ENCODE measurements at regions not wholly inside any gene's neighbourhood (a gene's known extent, or its start where the extent isn't known, plus 50 kb on each side); places are given as distances from the start of the nearest gene placed in this dataset.

DNA sequence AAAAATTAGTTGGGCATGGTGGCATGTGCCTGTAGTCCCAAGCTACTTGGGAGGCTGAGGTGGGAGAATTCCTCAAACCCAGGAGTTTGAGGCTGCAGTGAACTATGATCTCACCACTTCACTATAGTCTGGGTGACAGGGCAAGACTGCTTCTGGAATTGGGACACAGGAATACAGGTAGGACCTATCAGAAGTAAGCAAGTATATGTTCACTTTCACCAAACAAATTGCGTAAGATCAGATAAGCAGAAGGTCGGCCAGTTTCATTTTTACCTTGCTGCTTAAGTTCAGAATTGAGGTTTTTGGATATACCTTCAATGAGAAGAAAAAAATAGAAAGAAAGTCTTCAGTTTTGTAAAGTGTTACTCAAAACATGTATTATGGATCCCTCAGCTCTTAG is 171.7 kb downstream of the MAT2B start:
- H3K9ac ChIP-seq (ENCODE audit: low read length): no peak overlapping the region
- H3K79me2 ChIP-seq (replicated peaks; ENCODE audit: insufficient read depth, low read length): no peaks in the 10 kb centered on the region
- no peaks in the 10 kb centered on the region for H3K27me3 ChIP-seq (ENCODE audit: insufficient read depth, low read depth, low read length)
- no peak overlapping the region for H3K27ac ChIP-seq (ENCODE audit: low read length)
- no peak overlapping the region for H3K4me3 ChIP-seq (ENCODE audit: low read length)
- no peak overlapping the region for H3K4me2 ChIP-seq (ENCODE audit: low read length)
- H4K20me1 ChIP-seq (ENCODE audit: insufficient read depth): no peaks in the 10 kb centered on the region
- TF ChIP-seq RAD21 (conservative IDR thresholded peaks at IDR 0.05) (no peak), POLR2AphosphoS5 (IDR thresholded peaks at IDR 0.05) (no peak), SMC3 (conservative IDR thresholded peaks at IDR 0.05; ENCODE audit: poor library complexity) (no peak), MXI1 (conservative IDR thresholded peaks at IDR 0.05; ENCODE audit: poor library complexity, severe bottlenecking) (no peak)
- TF ChIP-seq, protein P1, sequence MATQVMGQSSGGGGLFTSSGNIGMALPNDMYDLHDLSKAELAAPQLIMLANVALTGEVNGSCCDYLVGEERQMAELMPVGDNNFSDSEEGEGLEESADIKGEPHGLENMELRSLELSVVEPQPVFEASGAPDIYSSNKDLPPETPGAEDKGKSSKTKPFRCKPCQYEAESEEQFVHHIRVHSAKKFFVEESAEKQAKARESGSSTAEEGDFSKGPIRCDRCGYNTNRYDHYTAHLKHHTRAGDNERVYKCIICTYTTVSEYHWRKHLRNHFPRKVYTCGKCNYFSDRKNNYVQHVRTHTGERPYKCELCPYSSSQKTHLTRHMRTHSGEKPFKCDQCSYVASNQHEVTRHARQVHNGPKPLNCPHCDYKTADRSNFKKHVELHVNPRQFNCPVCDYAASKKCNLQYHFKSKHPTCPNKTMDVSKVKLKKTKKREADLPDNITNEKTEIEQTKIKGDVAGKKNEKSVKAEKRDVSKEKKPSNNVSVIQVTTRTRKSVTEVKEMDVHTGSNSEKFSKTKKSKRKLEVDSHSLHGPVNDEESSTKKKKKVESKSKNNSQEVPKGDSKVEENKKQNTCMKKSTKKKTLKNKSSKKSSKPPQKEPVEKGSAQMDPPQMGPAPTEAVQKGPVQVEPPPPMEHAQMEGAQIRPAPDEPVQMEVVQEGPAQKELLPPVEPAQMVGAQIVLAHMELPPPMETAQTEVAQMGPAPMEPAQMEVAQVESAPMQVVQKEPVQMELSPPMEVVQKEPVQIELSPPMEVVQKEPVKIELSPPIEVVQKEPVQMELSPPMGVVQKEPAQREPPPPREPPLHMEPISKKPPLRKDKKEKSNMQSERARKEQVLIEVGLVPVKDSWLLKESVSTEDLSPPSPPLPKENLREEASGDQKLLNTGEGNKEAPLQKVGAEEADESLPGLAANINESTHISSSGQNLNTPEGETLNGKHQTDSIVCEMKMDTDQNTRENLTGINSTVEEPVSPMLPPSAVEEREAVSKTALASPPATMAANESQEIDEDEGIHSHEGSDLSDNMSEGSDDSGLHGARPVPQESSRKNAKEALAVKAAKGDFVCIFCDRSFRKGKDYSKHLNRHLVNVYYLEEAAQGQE (IDR thresholded peaks at IDR 0.05; ENCODE audit: borderline replicate concordance): no peak
- TF ChIP-seq, protein P2, sequence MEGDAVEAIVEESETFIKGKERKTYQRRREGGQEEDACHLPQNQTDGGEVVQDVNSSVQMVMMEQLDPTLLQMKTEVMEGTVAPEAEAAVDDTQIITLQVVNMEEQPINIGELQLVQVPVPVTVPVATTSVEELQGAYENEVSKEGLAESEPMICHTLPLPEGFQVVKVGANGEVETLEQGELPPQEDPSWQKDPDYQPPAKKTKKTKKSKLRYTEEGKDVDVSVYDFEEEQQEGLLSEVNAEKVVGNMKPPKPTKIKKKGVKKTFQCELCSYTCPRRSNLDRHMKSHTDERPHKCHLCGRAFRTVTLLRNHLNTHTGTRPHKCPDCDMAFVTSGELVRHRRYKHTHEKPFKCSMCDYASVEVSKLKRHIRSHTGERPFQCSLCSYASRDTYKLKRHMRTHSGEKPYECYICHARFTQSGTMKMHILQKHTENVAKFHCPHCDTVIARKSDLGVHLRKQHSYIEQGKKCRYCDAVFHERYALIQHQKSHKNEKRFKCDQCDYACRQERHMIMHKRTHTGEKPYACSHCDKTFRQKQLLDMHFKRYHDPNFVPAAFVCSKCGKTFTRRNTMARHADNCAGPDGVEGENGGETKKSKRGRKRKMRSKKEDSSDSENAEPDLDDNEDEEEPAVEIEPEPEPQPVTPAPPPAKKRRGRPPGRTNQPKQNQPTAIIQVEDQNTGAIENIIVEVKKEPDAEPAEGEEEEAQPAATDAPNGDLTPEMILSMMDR (IDR thresholded peaks at IDR 0.05; ENCODE audit: poor library complexity, severe bottlenecking): no peak
- no peaks in the 10 kb centered on the region for H3K36me3 ChIP-seq (ENCODE audit: insufficient read depth, low read length)
- no peaks in the 10 kb centered on the region for H3K9me2 ChIP-seq (ENCODE audit: insufficient read depth, low read length)
- no peaks in the 10 kb centered on the region for H3F3A ChIP-seq (ENCODE audit: insufficient read depth, low read length, poor library complexity, severe bottlenecking)
- no peak overlapping the region for H2AFZ ChIP-seq (ENCODE audit: low read depth, low read length)
- no peaks in the 10 kb centered on the region for H3K9me3 ChIP-seq (ENCODE audit: low read length)

DNA sequence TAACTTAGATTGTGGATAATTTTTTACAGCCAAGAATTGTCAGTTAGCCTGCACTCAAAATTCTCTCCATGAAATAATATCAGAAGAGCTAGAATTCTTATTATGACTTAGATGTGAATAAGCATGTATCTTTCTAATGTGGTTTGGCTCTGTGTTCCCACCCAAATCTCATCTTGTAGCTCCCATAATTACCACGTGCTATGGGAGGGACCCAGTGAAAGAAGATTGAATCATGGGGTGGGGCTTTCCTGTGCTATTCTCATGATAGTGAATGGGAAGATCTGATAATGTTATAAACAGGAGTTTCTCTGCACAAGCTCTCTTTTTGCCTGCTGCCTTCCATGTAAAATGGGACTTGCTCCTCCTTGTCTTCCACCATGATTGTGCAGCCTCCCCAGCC is 176.8 kb downstream of the MAT2B start:
- H3K4me2 ChIP-seq (ENCODE audit: low read length): no peak overlapping the region
- no peak overlapping the region for H3K27ac ChIP-seq (ENCODE audit: low read length)
- no peak overlapping the region for H3K4me3 ChIP-seq (ENCODE audit: low read length)
- H3K79me2 ChIP-seq (replicated peaks; ENCODE audit: insufficient read depth, low read length): no peaks in the 10 kb centered on the region
- no peaks in the 10 kb centered on the region for H3K9me2 ChIP-seq (ENCODE audit: insufficient read depth, low read length)
- TF ChIP-seq EZH2 (IDR thresholded peaks at IDR 0.05; ENCODE audit: borderline replicate concordance, insufficient read depth, low read length, poor library complexity, severe bottlenecking) (no peak), EP300 (conservative IDR thresholded peaks at IDR 0.05; ENCODE audit: poor library complexity, severe bottlenecking) (no peak), SMC3 (conservative IDR thresholded peaks at IDR 0.05; ENCODE audit: poor library complexity) (no peak), RAD21 (conservative IDR thresholded peaks at IDR 0.05) (no peak), POLR2AphosphoS5 (IDR thresholded peaks at IDR 0.05) (no peak), MXI1 (conservative IDR thresholded peaks at IDR 0.05; ENCODE audit: poor library complexity, severe bottlenecking) (no peak), TAF1 (IDR thresholded peaks at IDR 0.05; ENCODE audit: low read depth) (no peak)
- TF ChIP-seq, protein P2 (IDR thresholded peaks at IDR 0.05; ENCODE audit: poor library complexity, severe bottlenecking): no peak
- TF ChIP-seq, protein P1 (IDR thresholded peaks at IDR 0.05; ENCODE audit: borderline replicate concordance): no peak
- H3K9me3 ChIP-seq (ENCODE audit: low read length): no peaks in the 10 kb centered on the region
- H4K20me1 ChIP-seq (ENCODE audit: insufficient read depth): no peaks in the 10 kb centered on the region
- H2AFZ ChIP-seq (ENCODE audit: low read depth, low read length): no peak overlapping the region
- no peaks in the 10 kb centered on the region for H3F3A ChIP-seq (ENCODE audit: insufficient read depth, low read length, poor library complexity, severe bottlenecking)
- no peaks in the 10 kb centered on the region for H3K36me3 ChIP-seq (ENCODE audit: insufficient read depth, low read length)
- no peaks in the 10 kb centered on the region for H3K27me3 ChIP-seq (ENCODE audit: insufficient read depth, low read depth, low read length)
- no peak overlapping the region for H3K9ac ChIP-seq (ENCODE audit: low read length)
